ENCODE measurements at regions not wholly inside any gene's neighbourhood (a gene's known extent, or its start where the extent isn't known, plus 50 kb on each side); places are given as distances from the start of the nearest gene placed in this dataset.

- no peak overlapping the region for H3K4me3 ChIP-seq (ENCODE audit: low read depth, low read length)
Observed at GRCh38 chr6:166721576-166721975, 94.5 kb upstream of the RPS6KA2 start.

GRCh38 chr6:166720856-166721255, 93.8 kb upstream of the RPS6KA2 start:
- Histone ChIP-seq H3K27me3 (ENCODE audit: control insufficient read depth, insufficient read depth, low read length) (no peaks in the 10 kb centered on the region), H3K9me3 (ENCODE audit: control insufficient read depth, insufficient read depth, low read length) (no peaks in the 10 kb centered on the region), H3K4me1 (ENCODE audit: control insufficient read depth, insufficient read depth, low read length) (peaks cover 10% of the 10 kb centered on the region), H3K36me3 (ENCODE audit: control insufficient read depth, insufficient read depth, low read length) (no peaks in the 10 kb centered on the region), H3K27ac (ENCODE audit: low read depth, low read length) (no peak overlapping the region), H3K4me3 (ENCODE audit: low read depth, low read length) (no peak overlapping the region)
- DNase-seq (ENCODE audit: low read depth in 4 of 6, low spot score in 6 of 6): no peak
- 93% methylated on average over 3 of the region's 7 CpGs for WGBS (ENCODE audit: insufficient coverage)

More at GRCh38 chr6:166721576-166721975, 94.5 kb upstream of the RPS6KA2 start:
- no peak for DNase-seq (ENCODE audit: low read depth in 4 of 6, low spot score in 6 of 6)
- H3K27ac ChIP-seq (ENCODE audit: low read depth, low read length): no peak overlapping the region
- no peaks in the 10 kb centered on the region for H3K36me3 ChIP-seq (ENCODE audit: control insufficient read depth, insufficient read depth, low read length)
- WGBS (ENCODE audit: insufficient coverage): 90% methylated on average over 11 of the region's 17 CpGs
- no peaks in the 10 kb centered on the region for H3K27me3 ChIP-seq (ENCODE audit: control insufficient read depth, insufficient read depth, low read length)
- H3K9me3 ChIP-seq (ENCODE audit: control insufficient read depth, insufficient read depth, low read length): no peaks in the 10 kb centered on the region
- peaks cover 10% of the 10 kb centered on the region for H3K4me1 ChIP-seq (ENCODE audit: control insufficient read depth, insufficient read depth, low read length)

- Histone ChIP-seq H3K27me3 (ENCODE audit: control insufficient read depth, insufficient read depth, low read length) (no peaks in the 10 kb centered on the region), H3K4me1 (ENCODE audit: control insufficient read depth, insufficient read depth, low read length) (peaks cover 28% of the 10 kb centered on the region), H3K36me3 (ENCODE audit: control insufficient read depth, insufficient read depth, low read length) (no peaks in the 10 kb centered on the region), H3K9me3 (ENCODE audit: control insufficient read depth, insufficient read depth, low read length) (no peaks in the 10 kb centered on the region), H3K27ac (ENCODE audit: low read depth, low read length) (no peak overlapping the region), H3K4me3 (ENCODE audit: low read depth, low read length) (no peak overlapping the region)
- WGBS (ENCODE audit: insufficient coverage): 88% methylated on average over 2 of the region's 5 CpGs
- no peak for DNase-seq (ENCODE audit: low read depth in 4 of 6, low spot score in 6 of 6)
Observed at GRCh38 chr6:166719019-166719418, 92.0 kb upstream of the RPS6KA2 start.

- 66% methylated on average over 4 of the region's 8 CpGs for WGBS (ENCODE audit: insufficient coverage)
- no peak overlapping the region for H3K27ac ChIP-seq (ENCODE audit: low read depth, low read length)
- DNase-seq (ENCODE audit: low read depth in 4 of 6, low spot score in 6 of 6): no peak
- H3K9me3 ChIP-seq (ENCODE audit: control insufficient read depth, insufficient read depth, low read length): no peaks in the 10 kb centered on the region
- H3K4me1 ChIP-seq (ENCODE audit: control insufficient read depth, insufficient read depth, low read length): peaks cover 33% of the 10 kb centered on the region
- no peaks in the 10 kb centered on the region for H3K36me3 ChIP-seq (ENCODE audit: control insufficient read depth, insufficient read depth, low read length)
- no peak overlapping the region for H3K4me3 ChIP-seq (ENCODE audit: low read depth, low read length)
- H3K27me3 ChIP-seq (ENCODE audit: control insufficient read depth, insufficient read depth, low read length): no peaks in the 10 kb centered on the region
Observed at GRCh38 chr6:166718516-166718915, 91.5 kb upstream of the RPS6KA2 start.

GRCh38 chr6:166716910-166717617, 90.0 kb upstream of the RPS6KA2 start:
- 93% methylated on average over 14 of the region's 14 CpGs for WGBS (ENCODE audit: insufficient coverage)
- no peaks in the 10 kb centered on the region for H3K36me3 ChIP-seq (ENCODE audit: control insufficient read depth, insufficient read depth, low read length)
- H3K27me3 ChIP-seq (ENCODE audit: control insufficient read depth, insufficient read depth, low read length): no peaks in the 10 kb centered on the region
- no peak overlapping the region for H3K4me3 ChIP-seq (ENCODE audit: low read depth, low read length)
- no peak for DNase-seq (ENCODE audit: low read depth in 4 of 6, low spot score in 6 of 6)
- H3K27ac ChIP-seq (ENCODE audit: low read depth, low read length): no peak overlapping the region
- H3K9me3 ChIP-seq (ENCODE audit: control insufficient read depth, insufficient read depth, low read length): no peaks in the 10 kb centered on the region
- peaks cover 42% of the 10 kb centered on the region for H3K4me1 ChIP-seq (ENCODE audit: control insufficient read depth, insufficient read depth, low read length)

- WGBS (ENCODE audit: insufficient coverage): 79% methylated on average over 6 of the region's 8 CpGs
- Histone ChIP-seq H3K4me1 (ENCODE audit: control insufficient read depth, insufficient read depth, low read length) (peaks cover 42% of the 10 kb centered on the region), H3K9me3 (ENCODE audit: control insufficient read depth, insufficient read depth, low read length) (no peaks in the 10 kb centered on the region), H3K4me3 (ENCODE audit: low read depth, low read length) (no peak overlapping the region), H3K27ac (ENCODE audit: low read depth, low read length) (no peak overlapping the region), H3K27me3 (ENCODE audit: control insufficient read depth, insufficient read depth, low read length) (no peaks in the 10 kb centered on the region), H3K36me3 (ENCODE audit: control insufficient read depth, insufficient read depth, low read length) (no peaks in the 10 kb centered on the region)
- DNase-seq (ENCODE audit: low read depth in 4 of 6, low spot score in 6 of 6): no peak
Observed at GRCh38 chr6:166715992-166716391, 88.9 kb upstream of the RPS6KA2 start.

- Histone ChIP-seq H3K9me3 (ENCODE audit: control insufficient read depth, insufficient read depth, low read length) (no peaks in the 10 kb centered on the region), H3K36me3 (ENCODE audit: control insufficient read depth, insufficient read depth, low read length) (no peaks in the 10 kb centered on the region), H3K27ac (ENCODE audit: low read depth, low read length) (no peak overlapping the region), H3K4me1 (ENCODE audit: control insufficient read depth, insufficient read depth, low read length) (peaks cover 42% of the 10 kb centered on the region), H3K4me3 (ENCODE audit: low read depth, low read length) (no peak overlapping the region), H3K27me3 (ENCODE audit: control insufficient read depth, insufficient read depth, low read length) (no peaks in the 10 kb centered on the region)
- 24% methylated on average over 4 of the region's 7 CpGs for WGBS (ENCODE audit: insufficient coverage)
- DNase-seq (ENCODE audit: low read depth in 4 of 6, low spot score in 6 of 6): peak in 4 of 6 donors; percentile 39 to 82 (median 62)
Observed at GRCh38 chr6:166715065-166715464, 88.0 kb upstream of the RPS6KA2 start.

- Histone ChIP-seq H3K4me3 (ENCODE audit: low read depth, low read length) (no peak overlapping the region), H3K4me1 (ENCODE audit: control insufficient read depth, insufficient read depth, low read length) (peaks cover 42% of the 10 kb centered on the region), H3K27ac (ENCODE audit: low read depth, low read length) (no peak overlapping the region), H3K9me3 (ENCODE audit: control insufficient read depth, insufficient read depth, low read length) (no peaks in the 10 kb centered on the region), H3K27me3 (ENCODE audit: control insufficient read depth, insufficient read depth, low read length) (no peaks in the 10 kb centered on the region), H3K36me3 (ENCODE audit: control insufficient read depth, insufficient read depth, low read length) (no peaks in the 10 kb centered on the region)
- DNase-seq (ENCODE audit: low read depth in 4 of 6, low spot score in 6 of 6): no peak
- 96% methylated on average over 10 of the region's 10 CpGs for WGBS (ENCODE audit: insufficient coverage)
Observed at GRCh38 chr6:166714581-166714980, 87.5 kb upstream of the RPS6KA2 start.

GRCh38 chr6:166714187-166714510, 87.1 kb upstream of the RPS6KA2 start:
- H3K4me1 ChIP-seq (ENCODE audit: control insufficient read depth, insufficient read depth, low read length): peaks cover 42% of the 10 kb centered on the region
- no peaks in the 10 kb centered on the region for H3K36me3 ChIP-seq (ENCODE audit: control insufficient read depth, insufficient read depth, low read length)
- 78% methylated on average over 2 of the region's 2 CpGs for WGBS (ENCODE audit: insufficient coverage)
- H3K4me3 ChIP-seq (ENCODE audit: low read depth, low read length): no peak overlapping the region
- H3K9me3 ChIP-seq (ENCODE audit: control insufficient read depth, insufficient read depth, low read length): no peaks in the 10 kb centered on the region
- peak in 1 of 6 donors; percentile 42 for DNase-seq (ENCODE audit: low read depth in 4 of 6, low spot score in 6 of 6)
- H3K27ac ChIP-seq (ENCODE audit: low read depth, low read length): no peak overlapping the region
- no peaks in the 10 kb centered on the region for H3K27me3 ChIP-seq (ENCODE audit: control insufficient read depth, insufficient read depth, low read length)

GRCh38 chr6:166713434-166714186, 86.6 kb upstream of the RPS6KA2 start:
- H3K4me1 ChIP-seq (ENCODE audit: control insufficient read depth, insufficient read depth, low read length): peaks cover 42% of the 10 kb centered on the region
- no peaks in the 10 kb centered on the region for H3K9me3 ChIP-seq (ENCODE audit: control insufficient read depth, insufficient read depth, low read length)
- H3K36me3 ChIP-seq (ENCODE audit: control insufficient read depth, insufficient read depth, low read length): no peaks in the 10 kb centered on the region
- H3K4me3 ChIP-seq (ENCODE audit: low read depth, low read length): no peak overlapping the region
- 59% methylated on average over 11 of the region's 16 CpGs for WGBS (ENCODE audit: insufficient coverage)
- no peaks in the 10 kb centered on the region for H3K27me3 ChIP-seq (ENCODE audit: control insufficient read depth, insufficient read depth, low read length)
- no peak overlapping the region for H3K27ac ChIP-seq (ENCODE audit: low read depth, low read length)
- peak in 3 of 6 donors; percentile 19 to 62 (median 44) for DNase-seq (ENCODE audit: low read depth in 4 of 6, low spot score in 6 of 6)
